Neural progenitor cell (in vitro differentiated cells): ENCODE measurements at regions not wholly inside any gene's neighbourhood (a gene's known extent, or its start where the extent isn't known, plus 50 kb on each side); places are given as distances from the start of the nearest gene placed in this dataset.

ENCODE experiments used
- DNase-seq: peaks from one replicate; pipeline ENCODE4 v3.0.0-alpha.2; 2016; ENCODE audit warnings: low spot score
- H2AFZ ChIP-seq: fragments of 200-600 bp; sonication (generic); replicated peaks from 2 replicates; pipeline ENCODE4 v1.6.1; 2016; ENCODE audit warnings: antibody characterized with exemption
- H3F3A ChIP-seq: fragments of 200-600 bp; sonication (generic); 2 replicates; pipeline ENCODE4 v1.6.1; 2016; ENCODE audit warnings: antibody characterized with exemption, low read depth
- H3K27ac ChIP-seq: fragments of 200-600 bp; sonication (generic); 2 replicates; pipeline ENCODE4 v1.5.1; 2016; ENCODE audit warnings: mild to moderate bottlenecking
- H3K27me3 ChIP-seq: fragments of 200-600 bp; sonication (generic); 2 replicates; pipeline ENCODE4 v1.6.1; 2016; ENCODE audit warnings: mild to moderate bottlenecking, moderate library complexity
- H3K36me3 ChIP-seq: fragments of 200-600 bp; sonication (generic); 2 replicates; pipeline ENCODE4 v1.5.1; 2016
- H3K4me1 ChIP-seq: fragments of 200-600 bp; sonication (generic); 2 replicates; pipeline ENCODE4 v1.6.1; 2016; ENCODE audit warnings: mixed run types
- H3K4me2 ChIP-seq: fragments of 200-600 bp; sonication (generic); 2 replicates; pipeline ENCODE4 v1.6.1; 2016
- H3K4me3 ChIP-seq: fragments of 200-600 bp; sonication (generic); 2 replicates; pipeline ENCODE4 v1.5.1; 2016
- H3K79me2 ChIP-seq: fragments of 200-600 bp; sonication (generic); 2 replicates; pipeline ENCODE4 v1.6.1; 2016; ENCODE audit warnings: low read depth
- H3K9ac ChIP-seq: fragments of 200-600 bp; sonication (generic); 2 replicates; pipeline ENCODE4 v1.6.1; 2016
- H3K9me3 ChIP-seq: fragments of 200-600 bp; sonication (generic); 2 replicates; pipeline ENCODE4 v1.5.1; 2016; ENCODE audit warnings: low read depth
- H4K20me1 ChIP-seq: fragments of 200-600 bp; sonication (generic); 2 replicates; pipeline ENCODE4 v1.6.1; 2016; ENCODE audit warnings: low read depth
- H3K27ac Mint-ChIP-seq: 3 replicates; pipeline ENCODE4 v1.8.0; 2021; ENCODE audit warnings: mixed read lengths
- H3K27me3 Mint-ChIP-seq: 2 replicates; pipeline ENCODE4 v1.8.0; 2022; ENCODE audit warnings: low read depth, mild to moderate bottlenecking, inconsistent platforms, moderate library complexity, mixed read lengths; ENCODE audit not compliant: insufficient read depth
- H3K36me3 Mint-ChIP-seq: 3 replicates; pipeline ENCODE4 v1.8.0; 2021; ENCODE audit warnings: mixed read lengths
- H3K4me1 Mint-ChIP-seq: 3 replicates; pipeline ENCODE4 v1.8.0; 2021; ENCODE audit warnings: mixed read lengths
- H3K4me3 Mint-ChIP-seq: 3 replicates; pipeline ENCODE4 v1.8.0; 2021; ENCODE audit warnings: mild to moderate bottlenecking, moderate library complexity, mixed read lengths
- H3K9me3 Mint-ChIP-seq: 3 replicates; pipeline ENCODE4 v1.8.0; 2020; ENCODE audit warnings: mixed read lengths
- EZH2 ChIP-seq: fragments of 200-600 bp; sonication (generic); IDR thresholded peaks from 2 replicates; pipeline ENCODE4 v1.6.1; 2017; ENCODE audit warnings: antibody characterized with exemption, mild to moderate bottlenecking, moderate library complexity
- EZH2phosphoT487 ChIP-seq: fragments of 200-600 bp; sonication (generic); IDR thresholded peaks from 2 replicates; pipeline ENCODE4 v1.6.1; 2017; ENCODE audit warnings: antibody characterized with exemption
- TF ChIP-seq, protein P1 (sequence below): fragments of 200-600 bp; sonication (generic); IDR thresholded peaks from 2 replicates; pipeline ENCODE4 v1.5.1; 2017; ENCODE audit warnings: antibody characterized with exemption, mild to moderate bottlenecking

DNA sequence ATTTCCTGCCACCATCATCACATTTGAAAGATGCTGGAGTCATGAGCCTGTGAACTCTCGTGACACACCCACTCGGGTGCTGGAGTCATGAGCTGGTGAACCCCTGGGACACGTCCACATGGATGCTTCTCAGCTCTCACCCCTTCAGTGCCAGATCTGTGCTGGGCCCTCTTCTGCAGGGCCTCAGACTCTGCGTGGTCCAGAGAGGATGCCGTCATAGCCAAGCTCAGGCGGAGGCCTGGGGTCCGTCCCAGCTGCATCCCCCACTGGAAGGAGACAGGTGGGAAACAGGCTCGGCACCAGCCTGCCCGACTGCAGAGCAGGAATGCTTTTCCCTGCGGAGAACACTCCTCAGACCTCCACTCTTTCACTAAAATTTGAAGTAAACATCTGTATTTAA, 156.5 kb upstream of the PPP2R2D start:
- peak overlapping the region; percentile 30 for H3K27ac Mint-ChIP-seq
- H3K9me3 ChIP-seq: no peaks in the 10 kb centered on the region
- H3K4me1 ChIP-seq: peaks cover 22% of the 10 kb centered on the region
- H3F3A ChIP-seq: no peaks in the 10 kb centered on the region
- H3K27me3 ChIP-seq: no peaks in the 10 kb centered on the region
- TF ChIP-seq EZH2 (no peak), EZH2phosphoT487 (no peak)
- TF ChIP-seq, protein P1, sequence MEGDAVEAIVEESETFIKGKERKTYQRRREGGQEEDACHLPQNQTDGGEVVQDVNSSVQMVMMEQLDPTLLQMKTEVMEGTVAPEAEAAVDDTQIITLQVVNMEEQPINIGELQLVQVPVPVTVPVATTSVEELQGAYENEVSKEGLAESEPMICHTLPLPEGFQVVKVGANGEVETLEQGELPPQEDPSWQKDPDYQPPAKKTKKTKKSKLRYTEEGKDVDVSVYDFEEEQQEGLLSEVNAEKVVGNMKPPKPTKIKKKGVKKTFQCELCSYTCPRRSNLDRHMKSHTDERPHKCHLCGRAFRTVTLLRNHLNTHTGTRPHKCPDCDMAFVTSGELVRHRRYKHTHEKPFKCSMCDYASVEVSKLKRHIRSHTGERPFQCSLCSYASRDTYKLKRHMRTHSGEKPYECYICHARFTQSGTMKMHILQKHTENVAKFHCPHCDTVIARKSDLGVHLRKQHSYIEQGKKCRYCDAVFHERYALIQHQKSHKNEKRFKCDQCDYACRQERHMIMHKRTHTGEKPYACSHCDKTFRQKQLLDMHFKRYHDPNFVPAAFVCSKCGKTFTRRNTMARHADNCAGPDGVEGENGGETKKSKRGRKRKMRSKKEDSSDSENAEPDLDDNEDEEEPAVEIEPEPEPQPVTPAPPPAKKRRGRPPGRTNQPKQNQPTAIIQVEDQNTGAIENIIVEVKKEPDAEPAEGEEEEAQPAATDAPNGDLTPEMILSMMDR: no peak
- H3K36me3 Mint-ChIP-seq: no peaks in the 10 kb centered on the region
- H3K4me3 ChIP-seq: no peak overlapping the region
- no peak overlapping the region for H2AFZ ChIP-seq
- H3K4me3 Mint-ChIP-seq: no peak overlapping the region
- H3K36me3 ChIP-seq: no peaks in the 10 kb centered on the region
- H3K27ac ChIP-seq: no peak overlapping the region
- H3K27me3 Mint-ChIP-seq: peaks cover 22% of the 10 kb centered on the region
- H3K9me3 Mint-ChIP-seq: peaks cover 16% of the 10 kb centered on the region
- H3K4me1 Mint-ChIP-seq: peaks cover 44% of the 10 kb centered on the region
- no peak for DNase-seq
- H3K9ac ChIP-seq: no peak overlapping the region
- H3K79me2 ChIP-seq: no peaks in the 10 kb centered on the region
- no peak overlapping the region for H3K4me2 ChIP-seq
- no peaks in the 10 kb centered on the region for H4K20me1 ChIP-seq

DNA sequence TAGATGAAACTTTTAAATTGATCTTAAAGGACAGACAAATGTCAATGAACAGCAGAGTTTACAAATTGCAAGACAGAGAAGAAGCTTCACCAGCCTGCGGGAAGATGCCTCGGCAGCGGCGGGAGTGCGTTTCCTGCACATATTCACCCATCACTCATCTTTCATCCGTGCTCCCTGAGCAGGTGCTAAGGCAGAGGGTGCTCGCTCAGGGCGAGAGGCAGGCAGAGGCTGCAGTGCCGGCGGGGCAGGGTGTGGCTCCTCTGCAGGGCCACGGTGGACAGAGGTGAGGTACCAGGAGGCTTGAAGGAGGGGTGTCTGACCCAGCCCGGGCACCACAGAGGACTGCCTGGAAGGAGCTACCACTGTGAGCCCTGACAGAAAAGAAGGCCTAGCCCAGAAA, 155.2 kb upstream of the PPP2R2D start:
- TF ChIP-seq, protein P1: no peak
- no peak for TF ChIP-seq EZH2phosphoT487
- TF ChIP-seq EZH2: no peak
- Mint-ChIP-seq H3K27ac (peak overlapping the region; percentile 4), H3K4me1 (peaks cover 56% of the 10 kb centered on the region), H3K36me3 (no peaks in the 10 kb centered on the region), H3K27me3 (peaks cover 25% of the 10 kb centered on the region), H3K9me3 (peaks cover 5% of the 10 kb centered on the region), H3K4me3 (peak overlapping the region; percentile 20)
- Histone ChIP-seq H3K79me2 (no peaks in the 10 kb centered on the region), H3K27ac (no peak overlapping the region), H4K20me1 (no peaks in the 10 kb centered on the region), H3K4me3 (no peak overlapping the region), H3K36me3 (no peaks in the 10 kb centered on the region), H3K4me1 (peaks cover 33% of the 10 kb centered on the region), H3K9me3 (no peaks in the 10 kb centered on the region), H3F3A (no peaks in the 10 kb centered on the region), H3K9ac (no peak overlapping the region), H3K4me2 (no peak overlapping the region), H3K27me3 (no peaks in the 10 kb centered on the region), H2AFZ (no peak overlapping the region)
- no peak for DNase-seq

- H3K27ac ChIP-seq: no peak overlapping the region
- no peak overlapping the region for H2AFZ ChIP-seq
- H3K79me2 ChIP-seq: no peaks in the 10 kb centered on the region
- no peak overlapping the region for H3K4me2 ChIP-seq
- H3K36me3 ChIP-seq: no peaks in the 10 kb centered on the region
- no peaks in the 10 kb centered on the region for H3K9me3 ChIP-seq
- H3K4me1 Mint-ChIP-seq: peaks cover 63% of the 10 kb centered on the region
- H4K20me1 ChIP-seq: no peaks in the 10 kb centered on the region
- H3K27me3 Mint-ChIP-seq: peaks cover 25% of the 10 kb centered on the region
- no peak overlapping the region for H3K9ac ChIP-seq
- H3K4me3 ChIP-seq: no peak overlapping the region
- H3K4me3 Mint-ChIP-seq: peak overlapping the region; percentile 1
- TF ChIP-seq EZH2: no peak
- TF ChIP-seq EZH2phosphoT487: no peak
- TF ChIP-seq, protein P1: no peak
- H3K27ac Mint-ChIP-seq: no peak overlapping the region
- H3K4me1 ChIP-seq: peaks cover 40% of the 10 kb centered on the region
- no peak for DNase-seq
- H3F3A ChIP-seq: no peaks in the 10 kb centered on the region
- no peaks in the 10 kb centered on the region for H3K27me3 ChIP-seq
- H3K9me3 Mint-ChIP-seq: peaks cover 5% of the 10 kb centered on the region
- H3K36me3 Mint-ChIP-seq: no peaks in the 10 kb centered on the region
These were observed 154.5 kb upstream of the PPP2R2D start for GRCh38 chr10:131746241-131746711.
